HAP-1 (cell line): ENCODE measurements at regions not wholly inside any gene's neighbourhood (a gene's known extent, or its start where the extent isn't known, plus 50 kb on each side); places are given as distances from the start of the nearest gene placed in this dataset.

Experiments used
- DNase-seq, 2 experiments: peaks; one replicate each; pipeline ENCODE4 v3.0.0-alpha.2; 2016 to 2020; ENCODE audit warnings: low spot score in 2 of 2
- H3K27me3 ChIP-seq: fragments of 250-450 bp; sonication (Bioruptor Pico); 2 replicates; pipeline ENCODE4 v1.5.1; 2020; ENCODE audit warnings: low read depth, mild to moderate bottlenecking, moderate library complexity
- H3K36me3 ChIP-seq: fragments of 250-450 bp; sonication (Bioruptor Pico); replicated peaks from 2 replicates; pipeline ENCODE4 v1.5.1; 2020; ENCODE audit warnings: mild to moderate bottlenecking
- H3K4me1 ChIP-seq: fragments of 250-450 bp; sonication (Bioruptor Pico); 2 replicates; pipeline ENCODE4 v1.5.1; 2020; ENCODE audit warnings: mild to moderate bottlenecking
- H3K4me3 ChIP-seq: fragments of 250-450 bp; sonication (Bioruptor Pico); 2 replicates; pipeline ENCODE4 v1.5.1; 2020; ENCODE audit warnings: mild to moderate bottlenecking, moderate library complexity
- H3K9me3 ChIP-seq: fragments of 250-450 bp; sonication (Bioruptor Pico); 2 replicates; pipeline ENCODE4 v1.5.1; 2020; ENCODE audit warnings: mild to moderate bottlenecking, moderate library complexity
- in situ Hi-C: fragments of 300-500 bp; cut with MboI; formaldehyde crosslinking; loops from 3 replicates; pipeline ENCODE4 v1.14.3; 2020; ENCODE audit warnings: low sequenced_read_pairs, inconsistent platforms, mixed read lengths

DNA sequence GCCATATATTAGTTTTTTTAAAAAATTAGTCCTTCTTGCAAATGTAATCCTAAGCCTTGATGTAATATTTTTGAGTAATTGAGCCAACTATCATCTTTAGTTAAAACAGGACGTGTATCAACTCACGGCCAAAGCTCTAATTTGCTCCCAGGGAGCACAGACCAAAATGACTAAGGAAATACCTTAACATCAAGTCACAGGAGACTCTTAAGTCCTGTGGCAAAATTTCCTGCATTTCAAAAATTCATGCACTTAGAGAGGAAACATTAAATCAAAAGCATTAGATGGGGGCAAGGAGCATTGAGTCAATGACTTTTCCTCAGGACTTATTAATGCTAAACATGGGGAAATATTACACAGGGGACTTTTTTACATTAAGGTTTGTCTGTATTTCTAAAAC lies 276.0 kb downstream of the MFSD1 start:
- H3K4me1 ChIP-seq, result peaks cover 8% of the 10 kb centered on the region
- H3K4me3 ChIP-seq, result no peak overlapping the region
- in situ Hi-C loops, result no loop called here
- no peak for DNase-seq
- no peaks in the 10 kb centered on the region for H3K36me3 ChIP-seq
- no peaks in the 10 kb centered on the region for H3K27me3 ChIP-seq
- H3K9me3 ChIP-seq, result no peaks in the 10 kb centered on the region

- H3K9me3 ChIP-seq, result no peaks in the 10 kb centered on the region
- H3K4me3 ChIP-seq, result no peak overlapping the region
- H3K36me3 ChIP-seq, result no peaks in the 10 kb centered on the region
- in situ Hi-C loops, result no loop called here
- no peaks in the 10 kb centered on the region for H3K27me3 ChIP-seq
- DNase-seq, result no peak
- H3K4me1 ChIP-seq, result peaks cover 3% of the 10 kb centered on the region
Observed at GRCh38 chr3:159080256-159080655, 278.4 kb downstream of the MFSD1 start.

GRCh38 chr3:159080821-159081220 lies 279.0 kb downstream of the MFSD1 start:
- in situ Hi-C loops, result no loop called here
- Histone ChIP-seq H3K36me3 (no peaks in the 10 kb centered on the region), H3K4me1 (peaks cover 2% of the 10 kb centered on the region; the same call in 1 of the 2 replicates), H3K9me3 (no peaks in the 10 kb centered on the region), H3K27me3 (no peaks in the 10 kb centered on the region), H3K4me3 (no peak overlapping the region)
- no peak for DNase-seq

DNA sequence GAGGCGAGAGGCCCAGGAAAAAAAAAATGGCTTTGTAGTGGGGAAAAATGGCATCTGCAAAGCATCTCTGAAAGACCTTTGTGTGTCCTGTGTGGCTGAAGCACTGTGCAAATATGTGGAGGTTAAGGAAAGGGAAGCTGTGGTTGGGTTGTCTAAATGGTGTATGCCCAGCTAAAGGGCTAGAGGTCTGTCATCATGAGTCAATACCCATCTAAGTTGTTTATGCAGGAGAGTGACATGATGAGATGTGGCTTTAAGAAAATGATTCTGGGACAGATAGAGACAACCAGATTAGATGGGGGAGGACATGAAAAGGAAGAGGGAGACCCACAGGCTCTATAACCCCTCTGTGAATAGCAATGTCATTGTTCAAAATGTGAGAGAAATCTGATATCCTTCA lies 280.7 kb downstream of the MFSD1 start:
- H3K27me3 ChIP-seq, result no peaks in the 10 kb centered on the region
- H3K4me1 ChIP-seq, result peaks cover 2% of the 10 kb centered on the region; the same call in 1 of the 2 replicates
- no peaks in the 10 kb centered on the region for H3K9me3 ChIP-seq
- no peak for DNase-seq
- no peaks in the 10 kb centered on the region for H3K36me3 ChIP-seq
- in situ Hi-C loops, result no loop called here
- no peak overlapping the region for H3K4me3 ChIP-seq

- no peaks in the 10 kb centered on the region for H3K9me3 ChIP-seq
- in situ Hi-C loops, result no loop called here
- H3K4me3 ChIP-seq, result no peak overlapping the region
- H3K36me3 ChIP-seq, result no peaks in the 10 kb centered on the region
- no peak for DNase-seq
- H3K4me1 ChIP-seq, result no peaks in the 10 kb centered on the region
- no peaks in the 10 kb centered on the region for H3K27me3 ChIP-seq
Observed at GRCh38 chr3:159091936-159092335, 290.1 kb downstream of the MFSD1 start.

- no peaks in the 10 kb centered on the region for H3K9me3 ChIP-seq
- H3K36me3 ChIP-seq, result no peaks in the 10 kb centered on the region
- in situ Hi-C loops, result no loop called here
- H3K4me1 ChIP-seq, result peaks cover 9% of the 10 kb centered on the region
- DNase-seq, result no peak
- H3K4me3 ChIP-seq, result no peak overlapping the region
- H3K27me3 ChIP-seq, result no peaks in the 10 kb centered on the region
Observed at GRCh38 chr3:159102001-159102400, 300.1 kb downstream of the MFSD1 start.

- Histone ChIP-seq H3K9me3 (no peaks in the 10 kb centered on the region), H3K4me3 (no peak overlapping the region), H3K36me3 (no peaks in the 10 kb centered on the region), H3K4me1 (peaks cover 3% of the 10 kb centered on the region; the same call in 1 of the 2 replicates), H3K27me3 (no peaks in the 10 kb centered on the region)
- DNase-seq, result no peak
- in situ Hi-C loops, result no loop called here
Observed at GRCh38 chr3:159112724-159113123, 310.9 kb downstream of the MFSD1 start.

DNA sequence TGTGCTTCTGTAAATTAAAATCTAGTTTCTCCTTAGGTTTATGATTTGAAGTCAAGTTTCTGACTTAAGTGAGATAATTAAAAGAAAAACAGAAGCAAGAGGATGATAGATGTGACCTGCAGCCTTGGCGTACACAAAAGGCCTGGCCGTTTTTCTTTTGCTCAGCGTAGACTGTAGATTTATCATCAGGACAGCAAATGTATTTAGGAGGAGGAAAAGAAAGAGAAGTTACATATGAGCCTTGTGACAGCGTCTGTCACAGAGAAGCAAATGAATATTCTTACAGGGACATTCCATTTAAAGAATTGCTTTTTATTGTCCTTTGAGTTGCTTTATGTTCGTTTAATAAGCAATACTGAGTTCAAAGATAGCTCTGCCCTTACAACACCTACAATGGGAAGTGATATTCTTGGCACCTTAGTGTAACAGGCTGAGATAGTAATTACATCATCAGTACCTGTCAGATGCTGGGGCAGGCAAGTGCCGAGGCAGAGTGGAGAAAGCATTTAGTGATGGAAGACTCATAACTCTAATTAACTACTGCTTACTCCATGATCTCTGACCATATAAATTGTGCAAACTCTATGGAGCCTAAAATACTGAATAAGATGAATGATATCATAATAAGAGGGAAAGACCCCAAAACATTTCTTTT lies 311.5 kb downstream of the MFSD1 start:
- DNase-seq, result no peak
- Histone ChIP-seq H3K27me3 (no peaks in the 10 kb centered on the region), H3K4me1 (peaks cover 3% of the 10 kb centered on the region; the same call in 1 of the 2 replicates), H3K9me3 (no peaks in the 10 kb centered on the region), H3K36me3 (no peaks in the 10 kb centered on the region), H3K4me3 (no peak overlapping the region)
- in situ Hi-C loops, result no loop called here

GRCh38 chr3:159114582-159114981 lies 312.7 kb downstream of the MFSD1 start:
- Histone ChIP-seq H3K9me3 (no peaks in the 10 kb centered on the region), H3K4me1 (peaks cover 3% of the 10 kb centered on the region; the same call in 1 of the 2 replicates), H3K27me3 (no peaks in the 10 kb centered on the region; the same call in 1 of the 2 replicates), H3K36me3 (no peaks in the 10 kb centered on the region), H3K4me3 (no peak overlapping the region)
- no peak for DNase-seq
- in situ Hi-C loops, result no loop called here

- no peaks in the 10 kb centered on the region for H3K36me3 ChIP-seq
- no peaks in the 10 kb centered on the region for H3K4me1 ChIP-seq
- H3K27me3 ChIP-seq, result no peaks in the 10 kb centered on the region; the same call in 1 of the 2 replicates
- no peaks in the 10 kb centered on the region for H3K9me3 ChIP-seq
- no peak overlapping the region for H3K4me3 ChIP-seq
- DNase-seq, result no peak
- in situ Hi-C loops, result no loop called here
Observed at GRCh38 chr3:159123877-159124276, 322.0 kb downstream of the MFSD1 start.

DNA sequence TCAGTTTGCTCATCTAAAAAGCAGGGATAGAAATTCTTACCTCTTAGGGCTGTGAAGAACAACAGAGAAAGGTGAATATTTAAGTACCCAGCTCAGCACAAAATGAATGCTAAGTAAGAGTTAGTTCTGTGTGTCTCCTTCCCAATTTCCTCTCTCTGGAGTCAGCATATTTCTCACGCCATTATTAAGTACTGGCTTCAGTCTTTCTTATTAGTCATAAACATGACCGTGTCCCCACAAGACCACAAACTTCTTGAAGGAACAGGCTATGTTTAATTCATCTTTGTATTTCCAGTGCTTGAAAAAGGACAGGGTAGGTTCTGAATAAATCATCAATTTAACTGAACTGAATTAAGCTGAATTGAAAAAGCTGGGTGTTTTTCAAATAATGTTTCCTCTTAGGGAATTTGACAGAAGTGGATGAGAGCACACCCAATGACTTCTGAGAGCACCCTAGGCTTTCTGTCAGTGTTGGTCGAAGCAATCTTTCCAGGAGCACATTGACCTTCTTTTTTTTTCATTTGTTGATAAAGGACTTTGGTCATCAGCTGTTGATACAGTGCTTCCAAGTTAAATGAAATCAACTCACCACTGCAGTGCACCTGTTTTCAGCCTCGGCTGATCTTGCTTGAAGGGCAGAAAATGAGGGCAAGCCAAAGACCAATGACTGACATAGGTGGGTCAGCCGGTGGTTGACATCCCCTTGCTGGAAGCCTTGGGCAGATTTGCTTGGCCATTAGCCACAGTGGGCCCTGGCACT lies 324.6 kb downstream of the MFSD1 start:
- no peak for DNase-seq
- no peak overlapping the region for H3K4me3 ChIP-seq
- H3K4me1 ChIP-seq, result no peaks in the 10 kb centered on the region
- no peaks in the 10 kb centered on the region for H3K9me3 ChIP-seq
- no peaks in the 10 kb centered on the region; the same call in 1 of the 2 replicates for H3K27me3 ChIP-seq
- in situ Hi-C loops, result loop anchor here (25.0 kb wide), 1 partner anchor 214 kb away; no protein-coding TSS in a partner anchor
- H3K36me3 ChIP-seq, result no peaks in the 10 kb centered on the region

GRCh38 chr3:159127021-159127392 lies 325.2 kb downstream of the MFSD1 start:
- H3K27me3 ChIP-seq, result no peaks in the 10 kb centered on the region; the same call in 1 of the 2 replicates
- no peaks in the 10 kb centered on the region for H3K4me1 ChIP-seq
- no peak for DNase-seq
- H3K4me3 ChIP-seq, result no peak overlapping the region
- in situ Hi-C loops, result loop anchor here (25.0 kb wide), 1 partner anchor 215 kb away; no protein-coding TSS in a partner anchor
- H3K36me3 ChIP-seq, result no peaks in the 10 kb centered on the region
- H3K9me3 ChIP-seq, result no peaks in the 10 kb centered on the region

GRCh38 chr3:159128628-159129027 lies 326.8 kb downstream of the MFSD1 start:
- DNase-seq, result no peak
- Histone ChIP-seq H3K4me3 (no peak overlapping the region), H3K27me3 (peaks cover 2% of the 10 kb centered on the region; the same call in 1 of the 2 replicates), H3K36me3 (no peaks in the 10 kb centered on the region), H3K9me3 (no peaks in the 10 kb centered on the region), H3K4me1 (no peaks in the 10 kb centered on the region)
- in situ Hi-C loops, result loop anchor here (25.0 kb wide), 1 partner anchor 216 kb away; no protein-coding TSS in a partner anchor

- Histone ChIP-seq H3K4me1 (no peaks in the 10 kb centered on the region), H3K36me3 (no peaks in the 10 kb centered on the region), H3K9me3 (no peaks in the 10 kb centered on the region), H3K27me3 (peaks cover 2% of the 10 kb centered on the region; the same call in 1 of the 2 replicates), H3K4me3 (no peak overlapping the region)
- peak in 1 of 2 experiments; percentile 67 for DNase-seq
- in situ Hi-C loops, result loop anchor here (25.0 kb wide), 1 partner anchor 218 kb away; no protein-coding TSS in a partner anchor
Observed at GRCh38 chr3:159130108-159130507, 328.3 kb downstream of the MFSD1 start.
